Cardiac fibroblast (primary cell): ENCODE measurements at regions not wholly inside any gene's neighbourhood (a gene's known extent, or its start where the extent isn't known, plus 50 kb on each side); places are given as distances from the start of the nearest gene placed in this dataset.

Source experiments
- DNase-seq, 2 donors: peaks; one replicate each; pipeline versions ENCODE4 v3.0.0 to v3.0.0-alpha.2; 2010; ENCODE audit warnings: low read depth in 2 of 2
- H3K4me3 ChIP-seq, 2 donors: replicated peaks in 1 of 2; 1 replicate in 1 of 2; 2 replicates in 1 of 2; pipeline ENCODE4 v1.5.1; 2011; ENCODE audit warnings: low read depth in 2 of 2, low read length in 2 of 2, mild to moderate bottlenecking in 2 of 2, moderate library complexity in 1 of 2
- TF ChIP-seq, protein P1 (sequence below): IDR thresholded peaks from one replicate; pipeline ENCODE4 v1.5.1; 2011; ENCODE audit warnings: low read depth, mild to moderate bottlenecking, low read length, inconsistent platforms

- TF ChIP-seq, protein P1, sequence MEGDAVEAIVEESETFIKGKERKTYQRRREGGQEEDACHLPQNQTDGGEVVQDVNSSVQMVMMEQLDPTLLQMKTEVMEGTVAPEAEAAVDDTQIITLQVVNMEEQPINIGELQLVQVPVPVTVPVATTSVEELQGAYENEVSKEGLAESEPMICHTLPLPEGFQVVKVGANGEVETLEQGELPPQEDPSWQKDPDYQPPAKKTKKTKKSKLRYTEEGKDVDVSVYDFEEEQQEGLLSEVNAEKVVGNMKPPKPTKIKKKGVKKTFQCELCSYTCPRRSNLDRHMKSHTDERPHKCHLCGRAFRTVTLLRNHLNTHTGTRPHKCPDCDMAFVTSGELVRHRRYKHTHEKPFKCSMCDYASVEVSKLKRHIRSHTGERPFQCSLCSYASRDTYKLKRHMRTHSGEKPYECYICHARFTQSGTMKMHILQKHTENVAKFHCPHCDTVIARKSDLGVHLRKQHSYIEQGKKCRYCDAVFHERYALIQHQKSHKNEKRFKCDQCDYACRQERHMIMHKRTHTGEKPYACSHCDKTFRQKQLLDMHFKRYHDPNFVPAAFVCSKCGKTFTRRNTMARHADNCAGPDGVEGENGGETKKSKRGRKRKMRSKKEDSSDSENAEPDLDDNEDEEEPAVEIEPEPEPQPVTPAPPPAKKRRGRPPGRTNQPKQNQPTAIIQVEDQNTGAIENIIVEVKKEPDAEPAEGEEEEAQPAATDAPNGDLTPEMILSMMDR, result peak; percentile 74
- no peak overlapping the region for H3K4me3 ChIP-seq
- peak; percentile 87 to 90 for DNase-seq
Measured at GRCh38 chr3:71955240-71956068, 170.5 kb upstream of the PROK2 start.

- no peak for DNase-seq
- TF ChIP-seq, protein P1, result no peak
- no peak overlapping the region for H3K4me3 ChIP-seq
Measured at GRCh38 chr3:71951842-71952241, 166.9 kb upstream of the PROK2 start.

GRCh38 chr3:71951361-71951760 is 166.4 kb upstream of the PROK2 start:
- DNase-seq, result no peak
- TF ChIP-seq, protein P1, result no peak
- H3K4me3 ChIP-seq, result no peak overlapping the region

DNA sequence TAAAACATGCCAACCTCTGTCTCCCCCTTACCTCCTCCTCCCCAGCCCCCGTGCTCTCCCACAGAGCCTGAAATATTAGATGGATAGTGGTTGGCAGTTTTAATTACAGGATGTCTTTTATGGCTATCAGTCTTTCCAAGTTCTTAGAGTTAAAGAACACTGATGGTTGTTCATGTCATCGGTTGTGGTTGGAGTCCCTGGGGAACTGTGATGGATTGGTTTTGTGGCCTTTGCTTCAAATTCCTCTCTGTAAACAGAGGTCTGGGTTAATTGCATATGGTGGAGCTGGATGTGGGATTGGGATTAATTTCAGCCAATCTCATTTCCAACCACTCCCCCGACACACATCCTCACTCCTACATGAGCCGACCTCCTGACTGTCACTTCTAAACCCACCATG is 164.5 kb upstream of the PROK2 start:
- no peak for DNase-seq
- no peak overlapping the region for H3K4me3 ChIP-seq
- TF ChIP-seq, protein P1, result no peak

- TF ChIP-seq, protein P1, result no peak
- no peak for DNase-seq
- no peak overlapping the region for H3K4me3 ChIP-seq
Measured at GRCh38 chr3:71944482-71945065, 159.6 kb upstream of the PROK2 start.

DNA sequence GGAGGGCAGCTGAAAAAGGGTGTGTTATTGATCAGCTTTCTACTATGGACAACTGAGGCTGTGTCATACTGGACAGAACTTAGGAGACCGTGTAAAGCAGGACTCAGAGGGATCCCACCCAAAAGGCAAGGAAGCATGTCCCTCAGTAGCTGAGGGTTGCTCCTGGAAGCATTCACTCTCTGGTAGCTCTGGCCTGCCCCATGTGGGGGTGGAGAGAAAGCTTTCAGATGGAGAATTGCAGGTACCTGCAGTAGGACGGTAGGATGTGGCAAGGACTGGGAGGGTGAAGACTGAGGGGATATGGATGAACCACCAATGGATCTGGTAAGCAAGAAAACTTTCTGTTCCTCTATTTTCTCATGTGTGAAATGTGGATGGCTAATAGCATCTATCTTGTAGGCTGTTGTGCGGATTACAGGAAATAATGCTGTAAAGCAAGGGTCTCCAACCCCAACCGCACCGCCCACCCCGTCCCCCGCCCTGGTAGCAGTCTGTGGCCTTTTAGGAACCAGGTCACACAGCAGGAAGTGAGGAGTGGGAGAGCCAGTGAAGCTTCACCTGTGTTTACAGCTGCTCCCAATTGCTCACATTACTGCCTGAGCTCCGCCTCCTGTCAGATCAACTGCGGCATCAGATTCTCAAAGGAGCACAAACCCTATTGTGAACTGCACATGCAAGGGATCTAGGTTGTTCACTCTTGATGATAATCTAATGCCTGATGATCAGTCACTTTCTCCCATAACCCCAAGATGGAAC is 157.7 kb upstream of the PROK2 start:
- H3K4me3 ChIP-seq, result no peak overlapping the region
- no peak for DNase-seq

More for the DNA sequence above, 157.7 kb upstream of the PROK2 start:
- TF ChIP-seq, protein P1, result no peak
